ENCODE measurements at regions not wholly inside any gene's neighbourhood (a gene's known extent, or its start where the extent isn't known, plus 50 kb on each side); places are given as distances from the start of the nearest gene placed in this dataset.

- H3K27ac ChIP-seq (ENCODE audit: low read depth, low read length) = no peak overlapping the region
- H2AFZ ChIP-seq (ENCODE audit: low read depth, low read length, poor library complexity, severe bottlenecking) = no peak overlapping the region
- no peaks in the 10 kb centered on the region for H3K27me3 ChIP-seq (ENCODE audit: insufficient read depth, low read length)
- TF ChIP-seq SP1 (IDR thresholded peaks at IDR 0.05; ENCODE audit: low read depth) (no peak), ELF1 (IDR thresholded peaks at IDR 0.05; ENCODE audit: borderline replicate concordance, low read depth) (no peak), CEBPB (IDR thresholded peaks at IDR 0.05; ENCODE audit: low read depth) (no peak), RAD21 (IDR thresholded peaks at IDR 0.05; ENCODE audit: low read depth) (no peak), EGR1 (IDR thresholded peaks at IDR 0.05; ENCODE audit: low read depth) (no peak), SRF (IDR thresholded peaks at IDR 0.05; ENCODE audit: low read depth) (no peak), YY1 (IDR thresholded peaks at IDR 0.05; ENCODE audit: extremely low read depth, insufficient replicate concordance, low read depth, low read length) (no peak), POLR2AphosphoS5 (IDR thresholded peaks at IDR 0.05; ENCODE audit: low read depth, low read length) (no peak), CBX3 (IDR thresholded peaks at IDR 0.05; ENCODE audit: low read depth) (no peak), FOSL1 (IDR thresholded peaks at IDR 0.05; ENCODE audit: low read depth) (no peak), ZNF274 (IDR thresholded peaks at IDR 0.05; ENCODE audit: low read depth, low read length) (no peak), CTCF (IDR thresholded peaks at IDR 0.05 in 2 of 3, conservative IDR thresholded peaks at IDR 0.05 in 1 of 3; ENCODE audit: borderline replicate concordance in 1 of 3, insufficient read depth in 1 of 3, low read depth in 2 of 3, low read length in 2 of 3) (no peak), TCF7L2 (IDR thresholded peaks at IDR 0.05; ENCODE audit: borderline replicate concordance, extremely low read depth, insufficient read depth, insufficient read length) (no peak), EZH2 (IDR thresholded peaks at IDR 0.05) (no peak)
- TF ChIP-seq, protein P1, sequence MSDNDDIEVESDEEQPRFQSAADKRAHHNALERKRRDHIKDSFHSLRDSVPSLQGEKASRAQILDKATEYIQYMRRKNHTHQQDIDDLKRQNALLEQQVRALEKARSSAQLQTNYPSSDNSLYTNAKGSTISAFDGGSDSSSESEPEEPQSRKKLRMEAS (IDR thresholded peaks at IDR 0.05) = no peak
- no peaks in the 10 kb centered on the region for H3K9me2 ChIP-seq (ENCODE audit: insufficient read depth)
- intact Hi-C loops (cut with micrococcal nuclease) = no loop called here
- H3K36me3 ChIP-seq (ENCODE audit: control insufficient read depth in 1 of 2, insufficient read depth in 2 of 2, low read length in 2 of 2) = no peaks in the 10 kb centered on the region
- ChIA-PET CTCF (no interaction called here), POLR2A (no interaction called here), RAD21 (ENCODE audit: low non-redundant PET in 1 of 2, low total read pairs in 2 of 2, uncharacterized antibody in 2 of 2, unreplicated experiment in 2 of 2) (no interaction called here)
- H3K4me1 ChIP-seq (ENCODE audit: control insufficient read depth in 1 of 2, insufficient read depth in 2 of 2, low read length in 2 of 2) = no peaks in the 10 kb centered on the region
- no peak overlapping the region for H3K4me3 ChIP-seq (replicated peaks in 1 of 2; ENCODE audit: low read depth in 1 of 2, low read length in 2 of 2)
- H3K9me3 ChIP-seq (ENCODE audit: control insufficient read depth in 1 of 2, insufficient read depth in 1 of 2, low read depth in 1 of 2, low read length in 2 of 2) = peaks cover 8 to 18% of the 10 kb centered on the region in 2 experiments; a peak in 2 of 4 replicates
- ATAC-seq (no peak), DNase-seq (ENCODE audit: low read depth, low spot score) (no peak)
- no peak overlapping the region for H3K4me2 ChIP-seq (ENCODE audit: low read length)
- H3K9ac ChIP-seq (ENCODE audit: low read length) = no peak overlapping the region
- BruUV-seq (replicated peaks) = no TSS peak
- no peaks in the 10 kb centered on the region for H3K79me2 ChIP-seq (ENCODE audit: insufficient read depth, low read length)
- H4K20me1 ChIP-seq (ENCODE audit: insufficient read depth) = no peaks in the 10 kb centered on the region
These were observed 472.5 kb upstream of the GHITM start for GRCh38 chr10:83666762-83667161.

All from HCT116 (cell line).